ENCODE measurements at regions not wholly inside any gene's neighbourhood (a gene's known extent, or its start where the extent isn't known, plus 50 kb on each side); places are given as distances from the start of the nearest gene placed in this dataset.

- DNase-seq: no peak
Measured at GRCh38 chr1:30310966-30311742, 412.2 kb downstream of the MATN1 start.

DNA sequence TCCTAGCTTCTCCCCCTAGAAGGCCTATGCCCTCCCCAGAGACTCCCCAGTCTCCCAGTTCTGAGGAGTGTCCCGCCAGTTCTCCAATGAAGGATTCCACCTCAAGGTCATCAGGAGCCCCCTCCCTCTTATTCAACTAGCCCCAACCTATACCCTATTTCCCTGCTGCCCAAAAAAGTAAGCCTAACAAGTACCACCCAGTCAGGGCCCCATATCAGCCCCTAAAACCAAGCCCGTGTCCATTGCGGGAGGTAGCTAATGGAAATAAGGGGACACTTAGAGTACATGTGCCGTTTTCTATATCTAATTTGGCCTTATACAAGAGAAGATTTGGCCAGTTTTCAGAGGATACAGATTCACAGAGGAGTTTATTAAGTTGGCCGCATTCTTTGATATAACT, 416.2 kb downstream of the MATN1 start:
- DNase-seq: no peak

DNA sequence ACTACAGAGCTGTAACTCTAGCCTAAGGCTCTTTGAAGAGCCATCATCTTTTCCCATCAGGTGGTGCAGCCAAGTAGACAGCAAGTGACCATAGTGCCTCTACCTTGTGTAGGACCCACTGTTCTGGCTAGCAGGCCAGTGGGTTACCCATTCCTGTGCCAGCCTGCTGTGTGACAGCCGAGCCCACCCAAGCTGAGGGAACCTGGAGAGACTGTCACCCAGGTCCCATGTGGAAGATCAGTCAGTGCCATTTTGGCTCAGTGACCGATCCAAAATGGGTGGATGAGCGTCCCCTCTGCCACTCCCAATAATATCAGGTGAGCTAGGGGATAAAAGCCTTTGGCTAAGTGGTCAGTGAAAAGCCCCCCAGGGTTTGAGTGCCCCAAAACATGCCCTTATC, 417.9 kb downstream of the MATN1 start:
- no peak for DNase-seq

DNA sequence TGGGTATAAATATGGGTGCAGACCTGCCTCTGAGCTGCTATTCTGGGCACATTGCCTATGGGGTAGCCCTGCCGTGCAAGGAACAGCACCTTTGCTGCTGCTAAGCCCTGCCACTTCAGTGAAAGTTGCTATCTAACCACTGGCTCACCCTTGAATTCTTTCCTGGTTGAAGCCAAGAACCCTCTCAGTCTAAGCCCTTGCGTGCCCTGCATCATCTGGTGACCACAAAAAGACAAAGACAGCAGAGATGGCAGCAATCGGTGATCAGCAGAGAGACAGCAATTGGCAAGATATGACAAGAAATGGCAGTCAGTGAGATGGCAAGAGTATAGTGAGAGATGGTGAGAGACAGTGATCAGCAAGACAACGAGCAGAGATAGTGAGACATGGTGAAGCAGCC, 418.3 kb downstream of the MATN1 start:
- DNase-seq: no peak

- DNase-seq: no peak
Measured at GRCh38 chr1:30304080-30304479, 419.3 kb downstream of the MATN1 start.

- DNase-seq: no peak
Measured at GRCh38 chr1:30303387-30303786, 420.0 kb downstream of the MATN1 start.

DNA sequence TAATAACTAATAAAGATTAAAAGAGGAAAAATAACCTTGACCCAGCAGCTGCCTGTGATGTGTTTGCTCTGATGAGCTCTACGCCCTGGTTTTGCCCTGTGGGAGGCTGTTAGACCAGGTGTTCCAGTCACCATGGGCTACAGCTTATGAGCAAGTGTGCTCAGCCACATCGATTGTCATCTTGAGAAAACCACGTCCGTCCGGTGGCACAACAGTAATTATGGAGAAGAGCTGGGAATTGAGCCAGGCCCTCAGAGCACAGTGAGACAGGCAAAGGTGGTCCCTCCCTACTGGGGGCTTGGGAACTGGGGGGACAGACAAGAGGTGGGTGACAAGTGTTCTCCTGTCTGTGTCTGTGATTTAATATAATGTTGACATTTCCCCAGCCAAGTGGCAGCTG, 420.5 kb downstream of the MATN1 start:
- no peak for DNase-seq

DNA sequence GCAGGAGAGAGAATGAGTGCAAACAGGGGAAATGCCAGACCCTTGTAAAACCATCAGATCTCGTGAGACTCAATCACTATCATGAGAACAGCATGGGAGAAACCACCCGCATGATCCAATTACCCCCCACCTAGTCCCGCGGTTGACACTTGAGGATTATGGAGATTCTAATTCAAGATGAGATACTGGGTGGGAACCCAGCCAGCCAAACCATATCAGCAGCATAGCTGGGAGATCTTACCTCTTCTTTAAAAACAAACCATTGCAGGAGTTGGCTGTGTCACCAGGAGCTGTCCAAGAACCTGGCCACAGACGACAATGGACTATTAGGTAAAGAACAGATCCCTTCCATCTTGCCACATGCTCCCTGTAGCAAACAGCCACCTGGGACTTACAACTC, 422.7 kb downstream of the MATN1 start:
- DNase-seq: no peak

DNA sequence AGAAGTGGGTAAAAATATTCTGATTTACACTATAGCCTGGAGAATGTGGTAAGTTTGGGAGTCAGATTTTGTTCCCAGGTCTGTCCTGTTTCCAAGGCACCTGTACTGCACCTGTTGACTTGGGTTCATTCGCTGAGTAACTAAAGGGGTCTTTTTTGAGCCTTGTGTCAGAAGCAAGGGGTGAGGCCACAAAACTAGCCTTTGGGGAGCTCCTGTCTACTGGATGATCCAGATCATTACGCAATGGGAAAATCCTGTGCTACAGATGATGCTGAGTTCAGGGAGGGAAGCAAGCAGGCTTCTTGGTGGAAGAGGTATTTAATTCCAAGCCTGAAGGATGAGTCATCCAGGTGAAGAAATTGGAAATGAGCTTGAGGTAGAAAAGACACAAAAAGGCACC, 424.0 kb downstream of the MATN1 start:
- no peak for DNase-seq

DNA sequence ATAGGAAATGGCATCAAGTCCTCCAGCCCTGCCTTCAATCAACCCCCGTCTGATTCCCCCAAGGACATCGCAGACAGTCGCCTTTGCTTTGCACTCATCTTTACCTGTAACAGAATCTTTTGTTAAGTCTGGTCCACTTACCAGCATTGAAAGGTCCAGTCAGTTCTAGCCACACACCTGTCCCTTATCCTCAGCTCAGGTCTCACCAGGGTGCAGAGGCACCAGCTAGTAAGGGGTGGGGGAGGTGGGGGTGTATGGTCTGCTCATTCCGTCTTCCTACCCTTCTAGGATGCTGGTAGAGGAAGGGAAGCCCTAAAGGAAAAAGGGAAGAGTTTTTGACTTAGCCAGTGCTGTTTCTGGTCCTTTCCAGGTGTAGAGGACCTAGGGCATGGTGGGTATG, 427.7 kb downstream of the MATN1 start:
- no peak for DNase-seq

GRCh38 chr1:30295266-30295665, 428.1 kb downstream of the MATN1 start:
- DNase-seq: no peak

DNA sequence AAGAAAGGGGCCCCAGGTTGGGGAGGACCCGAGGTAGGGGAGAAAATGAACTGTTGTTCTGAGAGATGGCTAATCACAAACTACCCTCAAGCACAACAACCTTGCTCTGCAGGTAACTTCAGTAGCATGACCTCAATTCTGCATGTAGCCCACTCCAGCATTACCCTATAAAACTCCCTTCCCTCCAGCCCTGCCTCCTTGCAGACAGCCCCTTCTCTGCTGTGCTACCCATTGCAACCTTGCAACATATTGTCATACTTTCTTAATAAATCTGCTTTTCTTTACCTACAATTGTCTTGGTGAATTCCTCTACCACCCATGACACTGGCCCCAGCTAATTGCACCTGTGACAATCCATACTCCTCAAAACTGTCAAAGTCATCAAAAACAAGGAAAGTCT, 428.9 kb downstream of the MATN1 start:
- DNase-seq: no peak

DNA sequence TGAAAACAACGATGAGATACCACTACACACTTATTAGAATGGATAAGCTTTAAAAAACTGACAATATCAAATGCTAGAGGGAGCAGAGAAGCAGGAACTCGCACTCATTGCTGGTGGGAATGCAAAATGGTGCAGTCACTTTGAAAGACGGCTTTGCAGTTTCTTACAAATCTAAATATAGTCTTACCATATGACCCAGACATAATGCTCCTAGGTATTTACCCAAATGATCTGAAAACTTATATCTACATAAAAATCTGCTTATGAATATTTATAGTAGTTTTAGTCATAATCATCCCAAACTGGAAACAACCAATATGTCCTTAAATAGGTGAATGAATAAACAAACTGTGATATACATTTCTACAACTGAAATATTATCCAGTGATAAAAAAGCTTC, 430.9 kb downstream of the MATN1 start:
- no peak for DNase-seq

DNA sequence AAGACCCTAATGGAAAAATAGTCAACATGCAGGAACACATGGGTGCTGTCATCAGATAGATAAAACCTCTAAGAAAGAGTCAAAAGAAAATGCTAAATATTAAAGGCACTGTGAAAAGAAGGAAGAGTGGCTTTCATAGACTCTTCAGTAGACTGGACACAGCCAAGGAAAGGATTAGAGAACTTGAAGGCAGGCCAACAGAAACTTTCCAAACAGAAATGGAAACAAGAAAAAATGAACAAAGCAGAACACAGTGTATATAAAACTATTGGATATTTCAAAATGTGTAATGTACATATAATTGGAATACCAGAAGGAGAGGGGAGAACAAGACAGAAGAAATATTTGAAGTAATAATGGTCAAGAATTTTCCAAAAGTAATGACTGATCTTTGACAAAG, 431.9 kb downstream of the MATN1 start:
- DNase-seq: no peak

- no peak for DNase-seq
Measured at GRCh38 chr1:30290581-30290980, 432.8 kb downstream of the MATN1 start.

DNA sequence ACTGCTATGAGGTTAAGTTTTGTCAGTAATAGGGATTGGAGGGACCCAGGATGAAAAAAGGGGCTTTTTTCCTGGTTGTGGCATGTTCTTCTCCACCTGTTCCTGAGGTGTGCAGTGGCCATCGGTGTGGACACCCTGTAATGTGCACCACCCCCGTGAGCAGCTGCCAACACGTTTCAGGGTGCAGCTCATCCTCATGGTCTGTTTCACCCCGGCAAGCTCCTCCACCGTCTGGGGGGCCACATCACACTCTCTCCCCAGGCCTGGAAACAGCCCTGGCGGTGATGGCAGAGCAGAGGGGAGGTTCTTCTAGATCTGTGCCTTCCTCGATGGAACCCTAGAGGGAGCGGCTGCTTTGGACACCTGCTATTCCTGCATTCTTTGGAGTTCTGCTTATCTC, 435.4 kb downstream of the MATN1 start:
- DNase-seq: no peak

- no peak for DNase-seq
Measured at GRCh38 chr1:30286988-30287839, 436.2 kb downstream of the MATN1 start.

GRCh38 chr1:30286241-30286987, 437.0 kb downstream of the MATN1 start:
- DNase-seq: no peak

GRCh38 chr1:30285501-30285932, 437.9 kb downstream of the MATN1 start:
- DNase-seq: no peak

- no peak for DNase-seq
Measured at GRCh38 chr1:30284728-30285475, 438.5 kb downstream of the MATN1 start.

- DNase-seq: no peak
Measured at GRCh38 chr1:30284226-30284625, 439.2 kb downstream of the MATN1 start.

- peak; percentile 8 for DNase-seq
Measured at GRCh38 chr1:30283199-30283962, 440.0 kb downstream of the MATN1 start.

Data from central memory CD4-positive, alpha-beta T cell (primary cell).